HFFc6 (cell line): ENCODE measurements at regions not wholly inside any gene's neighbourhood (a gene's known extent, or its start where the extent isn't known, plus 50 kb on each side); places are given as distances from the start of the nearest gene placed in this dataset.

Source experiments
- DNase-seq: peaks from one replicate; pipeline ENCODE4 v3.0.0-alpha.2; 2018
- H3K27ac Mint-ChIP-seq: 2 replicates; pipeline ENCODE4 v1.8.0; 2020; ENCODE audit warnings: mild to moderate bottlenecking, mixed read lengths
- H3K27me3 Mint-ChIP-seq: 2 replicates; pipeline ENCODE4 v1.8.0; 2021; ENCODE audit warnings: mild to moderate bottlenecking, moderate library complexity, mixed read lengths; ENCODE audit not compliant: insufficient read depth
- H3K36me3 Mint-ChIP-seq: 2 replicates; pipeline ENCODE4 v1.8.0; 2021; ENCODE audit warnings: low read depth, mixed read lengths
- H3K4me1 Mint-ChIP-seq: 2 replicates; pipeline ENCODE4 v1.8.0; 2020; ENCODE audit warnings: low read depth, mixed read lengths
- H3K4me3 Mint-ChIP-seq: 2 replicates; pipeline ENCODE4 v1.8.0; 2020; ENCODE audit warnings: mild to moderate bottlenecking, moderate library complexity, mixed read lengths
- H3K9me3 Mint-ChIP-seq: 2 replicates; pipeline ENCODE4 v1.8.0; 2020; ENCODE audit warnings: mild to moderate bottlenecking, mixed read lengths
- CTCF ChIP-seq: fragments of 200-600 bp; sonication (generic); IDR thresholded peaks from 2 replicates; pipeline ENCODE4 v1.5.0; 2021; ENCODE audit warnings: antibody characterized with exemption, mild to moderate bottlenecking

DNA sequence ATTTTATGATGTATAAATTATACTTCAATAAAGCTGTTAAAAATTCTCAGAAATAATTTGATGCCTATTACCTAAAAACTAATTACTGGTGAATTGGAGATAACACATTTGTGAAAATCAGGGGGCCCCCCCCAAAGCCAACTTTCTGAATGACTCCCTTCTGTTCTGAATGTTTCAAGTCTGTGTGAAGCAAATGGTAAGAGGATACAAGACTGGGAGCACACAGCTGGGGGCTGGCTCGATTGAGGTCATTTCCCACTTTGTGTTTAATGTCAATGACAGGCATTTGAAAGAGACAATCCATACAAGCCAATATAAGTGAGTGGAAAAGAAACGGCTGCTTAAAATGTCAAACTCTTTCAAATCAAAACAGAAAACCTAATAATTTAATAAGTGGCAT, 155.8 kb downstream of the SH2D1A start:
- H3K36me3 Mint-ChIP-seq: no peaks in the 10 kb centered on the region
- TF ChIP-seq CTCF: no peak
- H3K27ac Mint-ChIP-seq: no peak overlapping the region
- no peak overlapping the region for H3K4me3 Mint-ChIP-seq
- H3K4me1 Mint-ChIP-seq: peaks cover 12% of the 10 kb centered on the region
- H3K27me3 Mint-ChIP-seq: no peaks in the 10 kb centered on the region; the same call in none of the 2 replicates
- H3K9me3 Mint-ChIP-seq: no peaks in the 10 kb centered on the region
- DNase-seq: no peak

DNA sequence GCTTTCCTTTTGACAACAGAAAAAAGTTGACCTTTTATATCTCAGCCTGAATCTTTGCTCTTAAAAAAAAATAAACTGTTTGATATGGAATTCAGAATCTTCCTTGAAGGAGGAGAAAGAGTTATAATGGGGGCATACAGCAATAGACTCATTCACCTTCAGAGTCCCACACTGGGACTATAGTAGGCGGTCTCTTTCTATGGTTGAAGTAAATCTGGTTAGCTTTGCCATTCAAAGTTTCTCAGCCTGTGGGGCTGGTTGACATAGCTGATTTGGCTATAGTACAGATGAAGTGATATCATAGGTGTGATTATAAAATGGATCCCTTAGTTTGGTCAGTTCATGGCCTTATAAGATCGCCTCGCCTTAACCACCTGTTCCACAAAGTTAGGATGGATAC, 156.2 kb downstream of the SH2D1A start:
- Mint-ChIP-seq H3K27ac (no peak overlapping the region), H3K4me1 (peaks cover 16% of the 10 kb centered on the region)
- TF ChIP-seq CTCF: no peak

GRCh38 chrX:124504111-124504983, 158.0 kb downstream of the SH2D1A start:
- Mint-ChIP-seq H3K36me3 (no peaks in the 10 kb centered on the region), H3K4me1 (peaks cover 22% of the 10 kb centered on the region)

More for the DNA sequence above, 156.2 kb downstream of the SH2D1A start:
- Mint-ChIP-seq H3K9me3 (no peaks in the 10 kb centered on the region), H3K4me3 (no peak overlapping the region), H3K27me3 (no peaks in the 10 kb centered on the region; the same call in none of the 2 replicates), H3K36me3 (no peaks in the 10 kb centered on the region)
- no peak for DNase-seq

GRCh38 chrX:124506066-124506465, 159.7 kb downstream of the SH2D1A start:
- Mint-ChIP-seq H3K4me1 (peaks cover 22% of the 10 kb centered on the region), H3K9me3 (no peaks in the 10 kb centered on the region), H3K4me3 (no peak overlapping the region), H3K36me3 (no peaks in the 10 kb centered on the region), H3K27ac (no peak overlapping the region), H3K27me3 (no peaks in the 10 kb centered on the region; the same call in 1 of the 2 replicates)
- no peak for TF ChIP-seq CTCF
- no peak for DNase-seq

More at GRCh38 chrX:124504111-124504983, 158.0 kb downstream of the SH2D1A start:
- Mint-ChIP-seq H3K9me3 (no peaks in the 10 kb centered on the region), H3K27ac (no peak overlapping the region), H3K4me3 (no peak overlapping the region), H3K27me3 (no peaks in the 10 kb centered on the region; the same call in none of the 2 replicates)
- TF ChIP-seq CTCF: no peak
- DNase-seq: no peak

DNA sequence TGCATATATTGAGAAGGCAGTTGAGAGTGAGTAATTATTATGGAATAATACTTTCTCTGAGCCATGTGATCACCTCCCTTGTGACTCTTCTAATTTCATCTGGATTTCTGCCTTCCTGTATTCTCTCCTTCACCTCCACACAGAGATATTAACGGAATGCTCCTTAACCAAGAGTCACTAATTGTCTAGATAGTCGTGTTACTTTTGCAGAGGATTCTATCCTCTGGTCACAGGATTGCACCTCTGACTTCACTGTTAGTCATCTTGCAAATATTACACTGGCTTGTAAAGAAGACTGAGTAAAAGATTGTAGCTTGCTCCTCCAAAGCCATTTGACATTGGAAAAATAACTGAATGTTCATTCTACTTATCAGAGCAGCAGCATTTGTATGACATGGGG, 160.9 kb downstream of the SH2D1A start:
- no peaks in the 10 kb centered on the region for H3K36me3 Mint-ChIP-seq
- peak overlapping the region; percentile 71; the same call in 1 of the 2 replicates for H3K27ac Mint-ChIP-seq

More for the DNA sequence above, 160.9 kb downstream of the SH2D1A start:
- Mint-ChIP-seq H3K4me3 (no peak overlapping the region), H3K4me1 (peaks cover 22% of the 10 kb centered on the region), H3K27me3 (no peaks in the 10 kb centered on the region; the same call in 1 of the 2 replicates), H3K9me3 (no peaks in the 10 kb centered on the region)
- no peak for TF ChIP-seq CTCF
- DNase-seq: peak; percentile 55
